ENCODE measurements at regions not wholly inside any gene's neighbourhood (a gene's known extent, or its start where the extent isn't known, plus 50 kb on each side); places are given as distances from the start of the nearest gene placed in this dataset.
"Not testable (repeated sequence)": the region's sequence is repeated elsewhere in the genome, so short reads cannot be mapped to it uniquely, and the experiment has no call there.

GRCh38 chr5:89826938-89827337, 582.6 kb downstream of the CETN3 start:
- DNase-seq, result no peak

GRCh38 chr5:89823046-89823445, 586.5 kb downstream of the CETN3 start:
- DNase-seq, result no peak

GRCh38 chr5:89817841-89818240, 591.7 kb downstream of the CETN3 start:
- DNase-seq, result no peak

- DNase-seq, result no peak
These were observed 593.5 kb downstream of the CETN3 start for GRCh38 chr5:89816038-89816437.

- DNase-seq, result not testable (repeated sequence)
These were observed 608.8 kb downstream of the CETN3 start for GRCh38 chr5:89800735-89801134.

- DNase-seq, result not testable (repeated sequence)
These were observed 615.1 kb downstream of the CETN3 start for GRCh38 chr5:89794504-89794903.

- not testable (repeated sequence) for DNase-seq
These were observed 629.8 kb downstream of the CETN3 start for GRCh38 chr5:89779734-89780133.

- no peak for DNase-seq
These were observed 631.8 kb downstream of the CETN3 start for GRCh38 chr5:89777758-89778157.

- no peak for DNase-seq
These were observed 639.6 kb downstream of the CETN3 start for GRCh38 chr5:89769975-89770374.

- no peak for DNase-seq
These were observed 649.8 kb downstream of the CETN3 start for GRCh38 chr5:89759802-89760201.

- no peak for DNase-seq
These were observed 651.4 kb downstream of the CETN3 start for GRCh38 chr5:89758146-89758545.

GRCh38 chr5:89756955-89757354, 652.6 kb downstream of the CETN3 start:
- DNase-seq, result no peak

GRCh38 chr5:89755024-89755423, 654.5 kb downstream of the CETN3 start:
- no peak for DNase-seq

- DNase-seq, result no peak
These were observed 674.5 kb downstream of the CETN3 start for GRCh38 chr5:89735082-89735481.

GRCh38 chr5:89733772-89734171, 675.8 kb downstream of the CETN3 start:
- DNase-seq, result no peak

- DNase-seq, result no peak
These were observed 679.8 kb downstream of the CETN3 start for GRCh38 chr5:89729623-89730301.

- DNase-seq, result no peak
These were observed 680.8 kb downstream of the CETN3 start for GRCh38 chr5:89728750-89729149.

GRCh38 chr5:89728134-89728533, 681.4 kb downstream of the CETN3 start:
- no peak for DNase-seq

GRCh38 chr5:89724379-89725095, 685.0 kb downstream of the CETN3 start:
- no peak for DNase-seq

GRCh38 chr5:89723907-89724306, 685.6 kb downstream of the CETN3 start:
- DNase-seq, result no peak

GRCh38 chr5:89722538-89722937, 687.0 kb downstream of the CETN3 start:
- DNase-seq, result no peak

- no peak for DNase-seq
These were observed 687.6 kb downstream of the CETN3 start for GRCh38 chr5:89721931-89722330.

GRCh38 chr5:89721353-89721752, 688.2 kb downstream of the CETN3 start:
- no peak for DNase-seq

- DNase-seq, result no peak
These were observed 697.3 kb downstream of the CETN3 start for GRCh38 chr5:89712134-89712700.

Measured in stimulated activated CD4-positive, alpha-beta T cell treated with anti-CD3 and anti-CD28 coated beads, Interleukin-15, amount 100 ng/mL, for 24 hours (primary cell).